NCI-H2029 treated with DMSO at 0.1 percent for 48 hours (cell line): ENCODE measurements at regions not wholly inside any gene's neighbourhood (a gene's known extent, or its start where the extent isn't known, plus 50 kb on each side); places are given as distances from the start of the nearest gene placed in this dataset.
"Not testable (repeated sequence)": the region's sequence is repeated elsewhere in the genome, so short reads cannot be mapped to it uniquely, and the experiment has no call there.

Experiments
- DNase-seq: peaks from one replicate; lab custom pipeline; 2025; lab: John Stamatoyannopoulos, UW

DNA sequence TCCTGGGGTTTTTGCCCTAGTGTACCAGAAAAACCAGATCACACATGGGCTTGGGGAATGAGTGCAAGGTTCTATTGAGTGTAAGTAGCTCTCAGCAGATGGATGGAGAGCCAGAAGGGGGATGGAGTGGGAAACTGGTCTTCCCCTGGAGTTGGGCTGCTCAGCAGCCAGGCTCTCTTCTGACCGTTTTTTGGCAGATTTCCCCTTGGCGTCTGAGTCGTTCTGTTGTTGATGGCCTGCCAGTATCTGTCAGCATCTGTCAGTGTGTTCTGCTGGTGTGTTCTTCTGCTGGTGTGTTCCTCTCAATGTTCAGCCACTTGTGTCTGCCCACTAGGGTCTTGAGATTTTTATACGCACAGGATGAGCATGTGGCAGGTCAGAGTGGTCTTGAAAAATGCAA is 633.9 kb upstream of the CPEB2 start:
- DNase-seq = no peak

DNA sequence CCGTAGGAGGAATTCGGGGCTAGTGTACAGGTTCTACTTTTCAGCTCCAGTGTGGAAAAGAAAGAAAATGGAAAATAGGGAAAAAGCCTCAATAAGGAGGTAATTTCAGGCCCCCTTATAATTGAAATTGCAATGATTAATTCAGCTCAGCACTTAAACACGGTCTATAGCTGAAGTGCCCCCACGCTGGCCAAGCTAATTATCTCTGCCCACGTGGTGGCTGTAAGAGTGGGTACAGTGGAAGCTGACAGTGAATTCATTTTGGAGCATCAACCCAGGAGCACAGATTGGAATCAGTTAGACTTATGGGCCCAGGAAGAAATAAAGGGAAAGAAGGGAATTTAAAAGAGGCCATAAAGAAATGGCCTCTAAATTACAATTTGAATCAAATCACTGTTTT is 631.1 kb upstream of the CPEB2 start:
- no peak for DNase-seq

DNA sequence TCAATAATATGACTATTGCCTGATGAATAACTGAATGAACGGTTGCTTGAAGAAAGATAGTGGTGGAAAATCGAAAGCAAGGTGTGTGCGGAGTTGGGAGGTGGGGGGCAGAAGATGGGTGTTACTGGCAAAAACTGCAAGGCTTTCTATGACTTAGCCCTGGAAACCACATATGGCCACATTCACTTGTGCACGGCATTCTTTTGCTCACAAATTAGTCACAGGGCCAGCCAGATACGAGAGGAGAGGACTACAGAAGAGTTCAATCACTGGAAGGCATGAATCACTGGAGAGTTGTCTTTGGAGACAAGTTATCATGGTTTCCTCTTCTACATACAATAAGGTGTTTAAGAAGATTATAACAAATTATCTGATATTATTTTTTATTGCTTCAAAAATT is 626.5 kb upstream of the CPEB2 start:
- DNase-seq = no peak

DNA sequence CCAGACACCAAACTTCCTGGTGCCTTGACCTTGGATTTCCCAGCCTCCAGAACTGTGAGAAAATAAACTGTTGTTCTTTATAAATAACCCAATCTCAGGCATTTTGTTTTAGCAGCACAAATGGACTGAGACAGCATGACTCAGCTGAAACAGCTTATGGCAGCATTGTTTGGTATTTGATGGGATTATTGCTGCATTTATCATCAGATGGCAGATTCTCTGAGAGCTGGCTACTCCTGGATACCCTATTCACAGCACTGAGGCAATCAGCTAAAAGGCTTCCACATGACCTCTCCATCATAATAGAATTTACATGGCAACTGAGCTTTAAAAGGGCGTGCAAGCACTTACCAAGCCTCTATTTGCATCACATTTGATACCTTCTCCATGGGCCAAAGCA is 623.1 kb upstream of the CPEB2 start:
- no peak for DNase-seq

DNA sequence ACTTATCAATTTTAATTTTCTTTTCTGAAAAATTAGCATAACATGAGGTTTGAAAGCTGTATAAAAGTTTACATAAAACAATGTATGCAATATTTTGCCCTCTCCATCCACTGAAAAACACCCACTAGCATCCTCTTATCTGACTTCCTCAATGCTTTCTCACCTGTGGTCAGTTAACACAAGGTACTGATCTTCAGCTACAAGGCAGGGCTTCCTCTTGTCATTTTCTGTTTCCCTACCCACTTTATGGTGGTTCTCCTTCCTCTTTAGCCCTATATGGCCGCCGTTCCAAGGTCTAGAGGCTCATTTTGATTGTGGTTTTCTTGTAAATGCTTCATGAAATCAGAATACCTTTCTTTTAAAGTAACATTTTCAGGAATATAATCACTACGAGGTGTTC is 618.6 kb upstream of the CPEB2 start:
- no peak for DNase-seq

DNA sequence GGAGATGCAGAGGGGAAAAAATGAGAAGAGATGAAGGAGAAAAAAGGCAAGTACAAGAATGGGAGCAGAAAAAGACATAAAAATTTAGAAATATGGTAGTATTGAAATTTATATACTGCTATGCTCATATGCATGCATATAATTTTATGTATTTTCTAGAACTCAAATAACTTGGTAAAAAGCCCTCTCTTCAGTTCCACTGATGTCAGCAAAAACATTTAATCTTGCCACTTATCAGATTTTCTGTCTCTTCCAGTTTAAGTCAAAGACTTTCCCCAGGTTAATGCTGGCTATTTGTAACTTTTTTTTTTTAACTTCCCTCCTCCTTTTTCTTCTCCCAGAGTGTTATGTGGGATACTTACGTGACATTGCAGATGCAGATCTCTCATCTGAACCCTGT is 617.5 kb upstream of the CPEB2 start:
- no peak for DNase-seq

DNA sequence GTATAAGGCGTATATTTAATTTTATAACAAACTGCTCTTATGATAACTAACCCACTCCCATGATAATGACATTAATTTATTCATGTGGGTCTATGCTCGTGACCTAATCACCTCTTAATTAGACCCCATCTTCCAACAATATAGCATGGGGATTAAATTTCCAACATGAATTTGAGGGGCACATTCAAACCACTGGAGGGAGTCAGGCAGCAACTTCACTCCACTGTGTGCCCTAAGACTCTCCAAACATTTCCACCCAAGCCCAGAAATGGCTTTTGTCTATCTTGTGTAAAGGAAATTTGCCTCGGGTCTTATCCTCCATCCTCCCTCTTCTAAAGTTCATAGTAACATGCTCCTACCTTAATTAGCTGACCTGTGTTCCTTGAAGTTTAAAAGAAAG is 616.1 kb upstream of the CPEB2 start:
- no peak for DNase-seq

DNA sequence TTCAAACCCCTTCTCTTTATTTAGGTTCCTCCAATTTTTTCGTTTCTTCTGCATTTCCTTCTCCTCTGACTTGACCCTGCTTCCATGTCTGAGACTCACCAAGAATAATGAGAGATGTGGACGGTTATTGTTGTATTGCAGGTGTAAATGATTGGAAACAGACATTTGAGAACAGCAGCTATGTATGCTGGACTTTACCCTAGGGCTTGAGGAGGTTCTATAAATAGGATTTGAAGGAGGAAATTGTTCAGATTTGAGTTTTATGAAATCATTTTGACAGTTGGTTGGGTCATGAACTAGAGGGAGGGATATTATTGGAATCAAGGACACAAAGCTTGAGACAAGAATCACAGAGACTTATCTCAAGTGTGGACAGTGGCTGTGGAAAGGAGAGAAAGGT is 614.6 kb upstream of the CPEB2 start:
- no peak for DNase-seq

DNA sequence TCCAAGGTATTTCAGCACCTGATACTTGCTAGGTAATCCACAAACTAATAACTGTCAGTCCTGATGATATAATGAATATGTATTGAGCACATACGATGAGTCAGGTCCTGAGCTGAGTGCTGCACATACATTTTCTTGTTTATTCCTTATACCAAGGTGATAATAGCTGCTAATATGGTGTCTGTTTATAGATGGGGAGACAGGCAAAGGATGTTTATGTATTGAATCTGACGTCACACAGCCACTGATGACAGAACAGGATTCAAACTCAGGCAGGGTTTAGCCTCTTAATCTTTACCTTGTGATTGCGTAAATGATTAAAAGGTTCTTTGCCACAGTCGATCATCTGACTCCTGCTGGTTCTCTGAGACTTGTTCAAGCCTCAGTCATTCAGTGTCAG is 609.9 kb upstream of the CPEB2 start:
- no peak for DNase-seq

DNA sequence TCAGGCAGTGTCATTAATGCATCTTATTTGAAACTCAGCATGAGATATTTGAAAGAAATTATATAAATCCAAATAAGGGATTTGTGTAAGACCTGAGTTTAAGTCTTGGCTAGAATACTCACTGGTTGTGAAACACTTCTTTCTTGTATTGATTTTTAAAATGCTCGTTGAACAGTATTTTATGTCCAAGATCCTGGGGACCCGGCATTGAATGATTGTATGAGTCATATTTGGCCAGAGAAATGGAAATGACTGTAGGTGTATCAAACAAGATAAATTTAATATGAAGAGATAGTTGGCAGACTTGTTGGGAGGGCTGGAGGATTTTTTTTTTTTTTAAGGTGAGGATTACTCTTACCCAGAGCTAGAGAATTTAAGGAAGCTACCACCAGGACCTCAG is 606.1 kb upstream of the CPEB2 start:
- DNase-seq = no peak

DNA sequence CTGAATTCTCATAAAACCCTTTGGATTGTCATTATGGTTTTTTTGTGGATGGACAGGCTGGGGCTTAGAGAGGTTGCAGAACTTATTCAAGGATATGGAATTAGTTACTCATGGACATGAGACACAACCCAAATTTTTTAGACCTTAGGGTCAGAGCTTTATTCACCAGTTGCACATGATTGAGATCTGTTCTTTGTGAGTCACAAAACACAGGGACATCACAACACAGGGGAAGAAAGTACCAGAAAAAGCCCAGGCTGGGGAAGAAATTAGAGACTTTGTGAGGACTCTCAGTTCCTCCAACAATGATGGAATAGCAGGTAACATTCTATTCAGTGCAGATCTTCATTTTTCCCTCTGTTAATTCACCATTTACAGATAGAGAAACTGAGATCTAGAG is 602.4 kb upstream of the CPEB2 start:
- no peak for DNase-seq

DNA sequence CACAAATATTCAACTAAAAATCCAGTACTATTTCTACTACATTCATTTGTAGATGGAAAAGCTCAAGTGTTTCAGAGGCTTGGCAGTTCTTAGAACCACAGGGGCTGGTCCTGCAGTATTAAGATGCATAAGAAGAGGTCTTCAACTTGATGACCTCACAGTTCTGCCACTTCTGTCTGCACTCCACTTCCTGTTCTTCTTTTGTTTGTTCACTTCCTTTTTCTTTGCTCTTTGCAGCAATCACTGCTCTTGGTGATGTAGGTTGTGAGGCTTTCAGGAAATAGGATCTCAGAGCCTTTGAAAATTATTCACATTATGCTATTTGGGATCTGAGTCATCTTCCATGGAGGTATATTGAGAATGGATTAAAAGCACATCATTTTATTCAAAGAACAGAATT is 602.0 kb upstream of the CPEB2 start:
- no peak for DNase-seq

DNA sequence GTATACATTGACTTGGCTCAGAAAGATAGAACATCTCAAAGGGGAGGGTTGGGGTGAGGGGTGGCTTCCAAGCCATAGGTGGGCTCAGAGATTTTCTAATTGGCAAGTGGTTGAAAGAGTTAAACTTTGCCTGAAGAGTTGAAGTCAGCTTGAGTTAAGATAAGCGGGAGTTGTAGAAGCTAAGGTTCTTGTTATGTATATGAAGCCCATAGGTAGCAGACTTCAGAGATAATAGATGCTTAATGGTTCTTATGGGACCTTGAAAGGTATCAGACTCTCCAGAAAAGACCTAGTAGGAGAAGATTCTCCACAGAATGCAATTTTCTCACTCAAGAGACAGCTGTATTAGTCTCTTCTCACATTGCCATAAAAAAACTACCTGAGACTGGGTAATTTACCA is 599.1 kb upstream of the CPEB2 start:
- DNase-seq = no peak

DNA sequence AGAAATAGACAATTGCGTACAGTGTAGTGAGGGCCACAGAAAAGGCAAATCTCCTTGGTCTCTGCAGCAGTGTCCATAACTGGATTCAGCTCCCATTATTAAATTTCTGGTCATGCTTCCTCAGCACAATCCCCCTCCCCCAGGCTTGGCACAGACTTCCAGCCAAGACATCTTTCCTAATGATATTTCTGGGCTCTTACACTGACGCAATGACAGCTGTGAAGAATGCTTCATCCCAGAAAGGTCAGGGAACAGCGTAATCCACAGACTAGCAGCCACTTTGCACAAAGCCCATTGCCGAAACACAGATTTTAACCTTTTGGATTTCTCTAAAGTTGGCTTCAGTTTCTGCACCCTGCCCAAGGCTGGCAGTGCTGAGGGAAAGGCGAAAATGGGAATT is 597.6 kb upstream of the CPEB2 start:
- DNase-seq = no peak

DNA sequence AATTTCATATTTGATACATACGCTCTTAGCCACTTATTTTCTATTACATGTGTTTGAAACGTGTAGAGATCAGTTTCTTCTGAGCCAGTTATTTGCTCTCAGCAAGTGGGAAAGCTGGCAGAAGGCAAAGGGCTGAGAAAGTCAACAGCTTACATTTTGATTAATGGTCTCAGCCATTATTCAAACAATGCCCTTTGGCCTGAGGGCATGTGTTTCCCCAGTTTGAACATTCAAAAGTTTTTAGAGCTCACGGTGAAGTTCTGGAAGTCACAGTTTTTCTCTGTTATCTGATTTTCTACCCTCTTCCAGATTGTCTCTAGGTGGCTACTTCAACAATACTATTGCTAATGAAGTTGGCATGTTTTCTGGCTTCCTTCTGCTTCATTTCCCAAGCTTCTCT is 591.8 kb upstream of the CPEB2 start:
- no peak for DNase-seq

DNA sequence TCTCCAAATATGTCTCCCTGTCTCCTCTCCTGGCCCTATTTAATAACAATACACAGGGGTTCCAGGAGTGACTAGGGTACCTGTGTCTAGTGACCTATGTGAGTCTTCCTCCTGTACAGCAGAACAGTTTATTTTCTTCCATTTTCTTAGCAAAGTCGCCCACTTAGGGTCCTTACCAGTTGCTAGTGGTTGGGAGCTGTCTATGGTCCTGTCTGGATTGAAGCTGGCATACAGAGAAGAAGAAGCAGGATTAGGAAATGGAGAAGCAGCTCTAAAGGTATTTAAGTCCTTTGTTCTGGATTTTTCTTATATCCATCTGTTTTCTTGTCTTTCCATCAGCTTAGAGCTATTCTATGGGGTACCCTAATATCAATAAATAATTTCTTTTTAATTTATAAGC is 587.1 kb upstream of the CPEB2 start:
- no peak for DNase-seq

DNA sequence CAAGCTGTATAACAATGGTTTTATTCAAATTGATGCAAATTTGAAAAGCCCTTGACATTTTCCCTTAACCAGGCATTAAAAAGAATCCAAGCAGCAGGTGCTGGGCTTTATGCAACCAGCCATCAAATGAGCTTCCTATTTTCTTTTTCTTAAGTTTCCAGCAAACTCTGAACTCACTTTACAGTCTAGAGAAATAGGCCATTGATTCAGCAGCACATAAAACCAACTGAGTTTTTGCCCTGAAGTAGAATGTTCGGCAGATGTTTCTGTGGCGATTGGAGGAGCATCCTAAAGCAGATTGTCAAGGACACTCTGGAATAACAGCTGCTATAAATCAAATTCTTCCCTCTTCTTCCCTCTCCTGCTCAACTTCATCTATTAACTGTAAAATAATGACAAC is 582.8 kb upstream of the CPEB2 start:
- no peak for DNase-seq

DNA sequence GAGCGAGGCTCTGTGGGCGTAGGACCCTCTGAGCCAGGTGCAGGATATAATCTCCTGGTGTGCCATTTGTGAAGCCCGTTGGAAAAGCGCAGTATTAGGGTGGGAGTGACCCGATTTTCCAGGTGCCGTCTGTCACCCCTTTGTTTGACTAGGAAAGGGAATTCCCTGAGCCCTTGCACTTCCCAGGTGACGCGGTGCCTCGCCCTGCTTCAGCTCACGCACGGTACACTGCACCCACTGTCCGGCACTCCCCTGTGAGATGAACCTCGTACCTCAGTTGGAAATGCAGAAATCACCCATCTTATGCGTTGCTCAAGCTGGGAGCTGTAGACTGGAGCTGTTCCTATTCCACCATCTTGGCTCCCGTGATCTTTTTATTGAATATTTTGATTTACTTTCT is 576.0 kb upstream of the CPEB2 start:
- DNase-seq = not testable (repeated sequence)

DNA sequence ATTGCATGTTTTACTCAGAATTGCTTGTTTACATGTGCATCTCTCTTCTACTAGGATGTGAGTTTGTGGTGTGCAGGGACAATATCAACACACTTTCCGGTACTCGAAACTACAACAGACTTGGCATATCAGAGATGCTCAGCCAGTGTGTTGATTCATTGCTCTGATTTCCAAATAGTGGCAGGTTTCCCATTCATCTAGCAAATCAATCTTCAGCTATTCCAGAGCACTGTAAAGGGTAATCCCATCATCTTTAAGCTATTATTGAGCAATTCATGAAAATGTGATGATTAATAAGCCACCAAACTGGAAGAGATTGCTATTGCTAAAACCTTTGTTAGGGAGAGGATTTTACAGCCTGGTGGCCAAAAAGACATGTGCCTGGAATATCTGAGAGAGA is 574.2 kb upstream of the CPEB2 start:
- DNase-seq = no peak

DNA sequence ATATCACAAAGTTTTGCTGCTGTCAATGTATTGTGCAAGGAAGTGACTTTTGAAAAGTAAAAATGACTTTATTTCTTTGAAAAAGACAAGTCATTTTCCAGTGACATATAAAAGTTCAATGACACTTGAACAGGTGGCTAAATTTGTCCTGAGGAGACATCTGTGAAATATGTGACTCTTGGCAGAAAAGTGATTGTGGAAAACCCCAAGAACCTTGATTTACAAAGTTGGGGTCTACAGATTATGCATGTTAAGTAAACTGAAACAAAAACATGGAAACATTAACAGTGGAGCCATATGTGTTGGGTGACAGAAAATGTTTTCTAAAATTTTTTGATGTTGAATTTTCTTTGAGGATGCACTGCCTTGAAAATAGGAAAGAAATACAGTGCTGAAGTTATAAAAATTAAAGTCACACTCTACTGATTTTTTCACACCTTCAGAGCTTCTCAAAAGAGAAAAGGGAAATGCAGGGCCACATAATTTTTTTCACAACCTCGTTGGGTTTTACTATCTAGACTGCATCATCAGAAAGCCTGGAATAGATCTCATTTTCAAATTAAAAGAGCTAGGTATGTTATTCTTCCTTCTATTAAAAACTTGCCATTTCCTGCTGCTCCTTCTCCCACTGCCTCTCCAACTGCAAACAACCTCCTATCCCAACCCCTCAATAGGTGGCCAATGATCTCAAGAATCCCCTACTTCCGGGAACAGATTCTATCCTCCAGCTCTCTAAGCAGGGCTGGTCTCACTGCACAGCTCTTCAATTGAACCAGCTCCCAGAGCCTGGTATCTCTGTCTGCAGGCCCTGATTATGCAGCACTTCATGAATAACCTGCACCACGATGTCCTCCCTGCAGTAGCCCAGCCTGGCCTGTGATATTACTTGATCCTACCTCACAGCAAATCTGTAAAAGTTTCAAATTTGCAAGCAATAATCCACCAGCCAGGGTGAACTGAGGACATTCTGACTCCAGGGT is 570.8 kb upstream of the CPEB2 start:
- no peak for DNase-seq

DNA sequence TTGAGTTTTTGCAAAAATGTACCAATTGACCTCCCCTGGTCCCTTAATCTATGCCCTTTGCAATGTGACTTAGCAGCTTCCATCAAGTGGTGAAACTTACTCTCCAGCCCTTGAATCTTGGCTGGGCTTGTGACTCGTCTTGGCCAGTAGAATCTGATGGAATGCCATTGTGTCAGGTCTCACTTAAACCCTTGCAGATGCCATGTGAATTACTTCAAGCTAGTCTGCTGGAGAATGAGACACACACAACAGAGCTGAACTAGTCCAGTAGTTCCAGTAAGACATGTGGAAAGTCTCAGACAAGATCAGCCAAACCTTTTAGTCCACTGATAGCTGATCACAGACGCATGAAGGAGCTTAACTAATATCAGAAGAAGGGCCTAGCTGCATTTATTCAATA is 567.8 kb upstream of the CPEB2 start:
- no peak for DNase-seq

DNA sequence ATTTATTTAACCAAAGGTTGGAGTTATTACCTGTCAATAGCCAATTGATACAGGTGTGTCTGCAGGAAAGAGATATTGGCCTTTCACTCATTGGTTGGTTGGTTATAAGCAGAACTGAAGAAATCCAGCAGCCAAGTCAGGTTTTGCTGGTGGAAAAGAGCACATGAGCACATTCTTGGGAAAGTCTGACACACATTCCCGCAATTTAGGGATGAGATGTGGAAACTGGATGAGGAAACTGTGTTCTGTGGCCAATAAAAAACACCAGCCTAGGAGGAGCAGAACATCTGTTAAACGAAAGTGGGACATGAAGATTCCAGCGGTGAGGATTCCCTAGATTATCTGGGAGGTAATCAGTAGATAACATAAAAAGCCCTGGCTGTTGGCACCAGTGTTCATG is 567.4 kb upstream of the CPEB2 start:
- no peak for DNase-seq

DNA sequence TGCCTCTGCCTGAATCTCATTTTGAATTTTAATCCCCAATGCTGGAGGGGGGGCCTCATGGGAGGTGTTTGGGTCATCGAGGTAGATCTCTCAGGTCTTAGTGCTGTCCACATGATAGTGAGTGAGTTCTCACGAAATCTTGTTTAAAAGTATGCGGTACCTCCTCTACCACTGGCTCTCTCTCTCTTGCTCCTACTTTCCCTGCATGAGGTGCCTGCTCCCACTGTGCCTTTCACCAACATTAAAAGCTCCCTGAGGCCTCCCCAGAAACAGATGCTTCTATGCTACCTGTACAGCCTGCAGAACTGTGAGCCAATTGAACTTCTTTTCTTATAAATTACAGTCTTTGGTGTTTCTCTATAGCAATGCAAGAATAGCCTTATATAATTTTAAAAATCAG is 560.7 kb upstream of the CPEB2 start:
- DNase-seq = no peak

DNA sequence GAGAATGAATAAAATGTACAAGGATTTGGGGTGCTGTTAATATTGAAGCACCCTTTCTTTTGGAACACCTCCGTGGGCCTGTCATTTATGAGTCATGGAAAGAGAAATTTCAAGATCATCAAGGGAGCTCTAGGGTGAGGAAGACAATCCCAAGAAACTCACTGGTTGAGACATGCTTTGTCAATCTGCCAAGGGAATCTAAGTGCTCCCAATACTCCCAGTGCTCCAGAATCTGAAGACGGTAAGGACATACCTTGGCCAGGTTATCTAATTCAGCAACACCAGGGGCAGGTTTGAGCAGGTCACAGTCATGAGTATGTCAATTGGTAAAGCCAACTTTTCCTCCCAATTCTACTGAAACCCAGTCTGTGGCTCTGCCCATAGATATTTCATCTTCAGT is 556.4 kb upstream of the CPEB2 start:
- no peak for DNase-seq
